KMS-11 (cell line): ENCODE measurements at regions not wholly inside any gene's neighbourhood (a gene's known extent, or its start where the extent isn't known, plus 50 kb on each side); places are given as distances from the start of the nearest gene placed in this dataset.

Experiments
- H2AFZ ChIP-seq: fragments of 200-600 bp; sonication (generic); 2 replicates; pipeline ENCODE4 v1.6.1; 2016; ENCODE audit warnings: antibody characterized with exemption, mixed run types, low read depth
- H3K27ac ChIP-seq: fragments of 200-600 bp; sonication (generic); 2 replicates; pipeline ENCODE4 v1.6.1; 2016; ENCODE audit warnings: mild to moderate bottlenecking, mixed run types
- H3K27me3 ChIP-seq: fragments of 200-600 bp; sonication (generic); 2 replicates; pipeline ENCODE4 v1.6.1; 2017; ENCODE audit warnings: mild to moderate bottlenecking, low read depth, mixed run types, moderate library complexity; ENCODE audit not compliant: insufficient read depth
- H3K36me3 ChIP-seq: fragments of 200-600 bp; sonication (generic); 2 replicates; pipeline ENCODE4 v1.6.1; 2017; ENCODE audit warnings: mild to moderate bottlenecking, mixed run types; ENCODE audit not compliant: insufficient read depth
- H3K4me1 ChIP-seq: fragments of 200-600 bp; sonication (generic); 2 replicates; pipeline ENCODE4 v1.6.1; 2016; ENCODE audit warnings: mild to moderate bottlenecking, low read depth, mixed run types; ENCODE audit not compliant: poor library complexity, severe bottlenecking
- H3K4me2 ChIP-seq: fragments of 200-600 bp; sonication (generic); 2 replicates; pipeline ENCODE4 v1.7.0; 2016; ENCODE audit warnings: mild to moderate bottlenecking, mixed run types
- H3K4me3 ChIP-seq: fragments of 200-600 bp; sonication (generic); IDR thresholded peaks from 2 replicates; pipeline ENCODE4 v1.6.1; 2017; ENCODE audit warnings: low read depth, low read length, mixed read lengths; ENCODE audit not compliant: insufficient read depth
- H3K79me2 ChIP-seq: fragments of 200-600 bp; sonication (generic); 2 replicates; pipeline ENCODE4 v1.6.1; 2016; ENCODE audit warnings: low read depth, mixed run types; ENCODE audit not compliant: insufficient read depth
- H3K9ac ChIP-seq: fragments of 200-600 bp; sonication (generic); 2 replicates; pipeline ENCODE4 v1.6.1; 2016; ENCODE audit warnings: mild to moderate bottlenecking, mixed run types
- H4K20me1 ChIP-seq: fragments of 200-600 bp; sonication (generic); 2 replicates; pipeline ENCODE4 v1.6.1; 2016; ENCODE audit warnings: mild to moderate bottlenecking, mixed run types; ENCODE audit not compliant: insufficient read depth
- CTCF ChIP-seq: fragments of 200-600 bp; sonication (generic); conservative IDR thresholded peaks from 2 replicates; pipeline ENCODE4 v1.6.1; 2017; ENCODE audit warnings: low read depth, mild to moderate bottlenecking, antibody characterized with exemption, low read length, moderate library complexity, mixed read lengths

DNA sequence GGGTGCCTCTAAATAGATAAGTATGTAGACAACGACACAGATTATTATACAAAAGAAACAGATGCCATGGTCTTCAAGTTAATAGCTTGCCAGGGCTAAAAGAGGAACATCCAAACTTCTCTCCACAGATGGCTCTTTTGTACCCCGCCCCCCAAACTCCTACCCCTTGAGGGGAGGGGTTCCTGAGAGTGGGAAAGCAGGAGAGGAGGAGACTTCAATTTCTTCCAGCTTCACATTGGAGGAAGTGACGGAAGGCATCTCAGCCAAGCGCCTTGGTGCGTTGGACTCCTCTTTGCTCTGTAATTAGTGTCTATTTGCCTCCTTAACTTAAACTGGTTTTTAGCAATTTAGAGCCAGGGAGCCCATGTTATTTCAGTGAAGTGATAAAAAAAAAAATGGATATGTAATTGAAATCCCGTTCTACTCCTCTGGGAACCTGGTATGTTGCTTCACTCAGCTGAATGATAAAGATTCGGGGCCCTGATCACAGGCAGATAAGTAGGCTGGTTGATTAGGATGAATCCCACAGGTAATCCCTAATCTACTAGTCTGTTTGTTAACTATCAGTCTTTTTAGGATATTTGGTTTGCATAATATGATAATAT, 580.9 kb upstream of the CADM1 start:
- Histone ChIP-seq H3K9ac (no peak overlapping the region), H3K79me2 (no peaks in the 10 kb centered on the region), H4K20me1 (no peaks in the 10 kb centered on the region), H3K27ac (no peak overlapping the region), H3K4me1 (no peaks in the 10 kb centered on the region), H3K27me3 (no peaks in the 10 kb centered on the region), H3K4me2 (no peak overlapping the region), H3K4me3 (no peak overlapping the region), H3K36me3 (no peaks in the 10 kb centered on the region), H2AFZ (no peak overlapping the region)
- TF ChIP-seq CTCF = no peak

GRCh38 chr11:116084511-116084910, 580.3 kb upstream of the CADM1 start:
- no peak for TF ChIP-seq CTCF
- Histone ChIP-seq H3K4me1 (no peaks in the 10 kb centered on the region), H3K4me3 (no peak overlapping the region), H3K36me3 (no peaks in the 10 kb centered on the region), H3K9ac (no peak overlapping the region), H3K27me3 (no peaks in the 10 kb centered on the region), H4K20me1 (no peaks in the 10 kb centered on the region), H3K4me2 (no peak overlapping the region), H3K79me2 (no peaks in the 10 kb centered on the region), H3K27ac (no peak overlapping the region), H2AFZ (no peak overlapping the region)

- Histone ChIP-seq H4K20me1 (no peaks in the 10 kb centered on the region), H3K4me1 (no peaks in the 10 kb centered on the region), H3K79me2 (no peaks in the 10 kb centered on the region), H3K36me3 (no peaks in the 10 kb centered on the region), H3K4me2 (no peak overlapping the region), H3K27ac (no peak overlapping the region), H3K27me3 (no peaks in the 10 kb centered on the region), H3K9ac (no peak overlapping the region), H3K4me3 (no peak overlapping the region), H2AFZ (no peak overlapping the region)
- TF ChIP-seq CTCF = no peak
Observed at GRCh38 chr11:116082256-116082655, 578.0 kb upstream of the CADM1 start.

GRCh38 chr11:116079580-116079979, 575.4 kb upstream of the CADM1 start:
- TF ChIP-seq CTCF = no peak
- Histone ChIP-seq H2AFZ (no peak overlapping the region), H3K4me1 (no peaks in the 10 kb centered on the region), H3K36me3 (no peaks in the 10 kb centered on the region), H3K9ac (no peak overlapping the region), H4K20me1 (no peaks in the 10 kb centered on the region), H3K79me2 (no peaks in the 10 kb centered on the region), H3K4me2 (no peak overlapping the region), H3K4me3 (no peak overlapping the region), H3K27ac (no peak overlapping the region), H3K27me3 (no peaks in the 10 kb centered on the region)
